ENCODE measurements at regions not wholly inside any gene's neighbourhood (a gene's known extent, or its start where the extent isn't known, plus 50 kb on each side); places are given as distances from the start of the nearest gene placed in this dataset.
A peak's percentile ranks its signal among the peaks of the same experiment; 100 is the strongest.

DNA sequence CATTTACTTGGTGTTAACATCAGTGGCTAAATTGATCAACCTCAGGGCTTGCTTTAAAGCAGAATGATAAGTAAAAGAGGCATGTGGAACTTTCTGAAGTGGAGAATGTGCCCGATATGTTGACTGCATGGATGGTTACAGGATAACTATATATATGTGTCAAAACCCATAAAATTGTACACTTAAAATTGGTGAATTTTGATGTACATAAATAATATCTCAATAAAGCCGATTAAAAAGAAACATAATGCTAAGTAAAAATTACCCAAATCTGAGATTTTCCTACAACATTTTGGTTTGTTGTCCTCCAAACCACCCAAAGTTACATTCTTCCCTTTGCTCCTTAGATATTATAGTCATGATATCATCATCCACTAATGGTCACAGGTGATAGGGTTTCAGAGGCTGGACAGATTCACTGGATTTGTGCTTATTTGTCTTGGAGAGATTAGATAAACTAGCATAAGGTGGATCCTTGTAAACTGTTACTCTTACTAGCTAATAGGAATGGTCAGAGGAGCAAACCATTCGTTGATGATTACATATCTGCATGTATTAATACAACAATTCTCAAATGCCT lies 119.7 kb upstream of the RPS23 start:
- DNase-seq, result no peak

DNA sequence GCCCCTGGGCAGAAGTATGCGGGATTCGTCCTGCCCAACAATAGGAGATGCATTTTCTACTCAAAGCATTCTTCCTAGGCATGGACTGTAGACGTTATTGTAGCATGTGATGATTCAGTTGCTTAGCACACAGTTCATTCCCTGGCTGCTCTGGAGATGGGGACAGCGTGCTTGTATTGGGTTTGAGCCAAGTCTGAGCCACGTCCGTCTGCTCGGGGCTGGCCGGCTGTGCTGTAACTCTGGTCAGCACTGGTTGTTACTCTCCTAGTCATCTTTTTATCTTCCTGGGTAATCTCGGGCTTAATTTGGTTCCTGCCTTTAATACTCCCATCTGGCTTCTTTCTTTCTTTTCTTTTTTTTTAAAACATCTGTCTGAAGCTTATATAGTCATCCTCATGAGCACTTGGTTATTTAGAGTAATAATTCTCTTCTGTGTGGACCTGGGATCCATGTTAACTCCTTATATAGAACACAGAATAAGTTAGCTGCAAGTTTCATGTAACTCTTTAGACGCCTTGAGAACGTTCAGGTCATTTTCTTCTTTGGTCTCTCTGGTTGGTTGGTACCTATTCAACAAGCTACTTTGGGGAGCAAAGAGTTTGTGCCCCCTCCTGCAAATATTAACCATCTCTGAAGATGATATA lies 118.8 kb upstream of the RPS23 start:
- DNase-seq, result peak; percentile 87

GRCh38 chr5:82396396-82396795 lies 118.2 kb upstream of the RPS23 start:
- DNase-seq, result no peak

- DNase-seq, result no peak
These were observed 115.8 kb upstream of the RPS23 start for GRCh38 chr5:82393951-82394350.

GRCh38 chr5:82390088-82390487 lies 111.9 kb upstream of the RPS23 start:
- no peak for DNase-seq

GRCh38 chr5:82389347-82389746 lies 111.2 kb upstream of the RPS23 start:
- no peak for DNase-seq

GRCh38 chr5:82388181-82388580 lies 110.0 kb upstream of the RPS23 start:
- DNase-seq, result no peak

DNA sequence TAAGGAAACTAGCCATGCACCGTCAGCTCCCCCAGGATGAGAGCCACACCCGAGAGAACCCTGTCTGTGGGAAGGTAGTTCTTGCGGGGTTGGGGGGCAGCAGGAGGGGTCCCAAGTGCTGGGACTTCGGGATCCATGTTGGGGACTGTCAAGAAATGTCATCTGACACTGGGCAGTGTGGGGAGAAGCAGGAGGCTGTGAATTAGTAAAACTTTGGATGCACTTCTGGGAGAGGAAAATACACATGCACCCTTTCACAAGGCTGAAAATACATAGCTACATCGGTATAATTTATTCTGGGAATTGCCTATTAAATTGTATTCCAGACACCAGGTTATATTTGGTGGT lies 109.6 kb upstream of the RPS23 start:
- DNase-seq, result no peak

DNA sequence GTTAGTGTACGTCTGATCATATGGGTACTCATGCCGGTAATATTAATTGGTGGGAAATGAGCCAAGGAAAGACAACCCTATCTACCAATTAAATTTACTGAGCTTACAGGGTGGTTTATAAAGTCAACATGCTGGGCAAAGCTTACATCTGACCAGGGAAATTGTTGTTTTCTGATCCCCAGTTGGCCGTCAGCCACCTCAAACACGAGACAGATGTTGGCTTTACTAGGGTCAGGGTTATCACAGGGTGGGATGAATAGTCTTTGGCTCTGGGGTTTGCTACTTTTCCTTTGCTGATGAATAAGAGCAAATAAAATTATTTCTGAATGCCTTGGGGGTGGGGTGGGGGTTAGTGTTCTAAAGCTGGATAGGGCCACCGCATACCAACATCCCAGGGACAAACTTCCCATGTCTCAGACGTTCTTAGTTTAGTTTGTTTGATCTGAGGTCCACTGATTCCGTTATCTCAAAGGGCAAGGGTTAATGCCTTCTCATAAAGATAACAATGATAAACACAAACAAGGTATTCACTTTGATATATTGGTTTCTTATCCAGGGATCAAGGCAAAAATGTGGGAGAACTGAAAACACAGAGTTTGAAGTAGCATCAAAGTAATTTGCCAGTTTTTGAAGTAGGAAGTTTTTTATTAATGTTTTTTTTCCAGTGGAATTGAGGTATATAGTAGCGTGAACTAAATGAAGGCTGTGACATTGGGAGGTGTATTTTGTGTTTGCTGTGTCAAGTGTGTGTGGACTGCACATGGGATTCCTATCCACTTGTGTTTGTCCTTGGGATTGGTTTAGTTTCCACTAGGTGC lies 109.1 kb upstream of the RPS23 start:
- no peak for DNase-seq

- DNase-seq, result no peak
These were observed 108.4 kb upstream of the RPS23 start for GRCh38 chr5:82386576-82386975.

DNA sequence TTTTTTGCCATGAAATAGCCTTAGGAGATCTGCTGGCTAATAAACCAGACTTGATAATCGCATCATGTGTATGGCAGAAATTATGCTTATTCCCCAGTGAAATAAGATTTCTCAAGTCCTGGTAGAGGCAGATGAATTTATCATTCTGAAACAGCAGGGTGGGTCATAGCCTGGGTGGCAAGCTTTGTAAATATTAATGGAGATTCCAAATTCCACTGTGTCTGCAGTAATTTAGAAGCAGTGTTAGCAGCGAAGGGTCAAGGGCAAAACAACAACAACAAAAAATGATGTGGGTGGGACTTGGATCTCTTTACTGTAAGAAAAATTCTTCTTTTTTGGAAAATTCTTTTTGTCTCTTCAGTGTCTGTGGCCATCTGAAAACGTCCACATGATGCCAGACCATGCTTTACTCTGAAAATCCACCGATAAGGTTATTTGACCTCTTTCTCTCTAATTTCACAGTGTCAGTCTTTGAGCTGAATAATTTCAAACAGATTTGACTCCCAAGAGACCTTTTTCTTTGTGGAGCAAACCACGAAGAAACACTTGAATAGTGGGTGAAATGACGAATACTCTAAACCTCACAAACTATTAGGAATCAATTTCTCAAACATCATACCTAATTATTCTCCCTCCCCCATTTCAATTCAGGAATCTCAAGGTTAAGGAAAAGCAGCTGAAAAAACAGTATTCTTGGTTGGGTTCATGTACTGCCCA lies 106.0 kb upstream of the RPS23 start:
- DNase-seq, result no peak

- no peak for DNase-seq
These were observed 103.4 kb upstream of the RPS23 start for GRCh38 chr5:82381591-82381990.

DNA sequence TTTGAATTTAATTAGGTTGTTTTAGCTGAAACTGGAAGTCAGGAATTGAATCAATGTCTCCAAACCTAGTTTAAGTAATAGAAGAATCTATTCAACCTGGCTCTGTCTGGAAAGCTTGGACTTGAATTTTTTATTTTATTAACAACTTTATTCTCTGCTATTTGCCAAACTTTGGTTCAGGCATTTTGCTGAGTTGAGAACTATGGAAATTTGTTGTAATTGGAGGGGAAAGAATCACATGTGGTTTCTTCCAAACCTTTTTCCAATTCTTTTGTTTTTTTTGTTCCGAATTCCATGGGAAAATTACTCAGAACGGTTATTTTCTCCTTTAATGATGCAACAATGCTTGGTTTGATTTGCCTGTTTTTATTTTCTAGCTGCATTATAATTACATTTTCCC lies 98.2 kb upstream of the RPS23 start:
- no peak for DNase-seq

DNA sequence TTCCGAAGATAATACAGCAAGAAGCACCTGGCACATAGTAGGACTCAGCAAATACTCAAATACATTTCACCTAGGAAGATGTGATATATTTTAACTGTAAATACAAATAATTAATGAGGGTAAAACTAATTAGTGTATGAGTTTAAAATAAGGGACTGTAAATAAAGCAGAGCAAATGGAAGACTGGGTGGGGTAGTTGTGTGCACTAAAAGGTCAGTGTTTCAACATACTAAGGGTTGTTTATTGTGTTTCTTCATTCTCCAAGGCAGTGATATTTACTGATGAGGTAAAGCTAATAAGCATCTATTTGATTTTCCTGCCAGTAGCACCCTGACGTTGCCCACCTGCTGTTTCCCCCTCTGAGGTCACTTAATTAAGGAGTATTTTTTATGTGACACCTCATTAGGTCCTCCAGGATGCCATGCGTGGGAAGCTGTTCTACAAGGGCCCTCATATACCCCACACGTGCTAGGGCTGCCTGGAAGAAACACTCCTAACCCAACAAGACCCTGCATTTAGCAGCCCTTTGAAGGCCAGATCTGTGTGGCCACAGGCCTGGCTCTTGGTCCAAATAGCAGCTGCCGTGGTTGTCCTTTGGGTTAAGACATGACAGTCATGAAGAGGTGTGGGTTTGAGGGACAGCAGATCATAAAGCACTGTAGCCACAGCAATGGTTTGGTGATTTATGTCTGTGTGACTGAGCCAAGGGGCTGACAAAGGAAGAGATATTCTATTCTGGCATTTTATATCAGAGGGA lies 97.5 kb upstream of the RPS23 start:
- DNase-seq, result no peak

DNA sequence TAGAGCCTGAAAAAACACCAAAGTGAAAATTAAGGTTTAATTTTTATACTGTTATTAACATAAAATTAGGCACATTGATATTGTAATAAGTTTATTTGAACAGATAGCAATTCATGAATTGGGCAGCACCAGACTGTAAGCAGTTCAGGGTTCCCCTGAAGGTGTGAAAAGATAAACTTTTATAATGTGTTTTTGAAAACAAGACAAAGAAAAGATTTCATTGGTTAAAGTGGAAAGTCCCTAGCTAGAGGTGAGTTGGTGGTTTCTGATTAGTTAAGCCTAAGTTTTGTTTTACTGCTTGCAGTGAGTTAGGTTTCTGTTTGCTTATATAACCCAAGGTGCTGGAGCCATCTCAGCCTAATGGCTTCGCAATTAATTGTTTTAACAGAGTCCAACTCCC lies 96.5 kb upstream of the RPS23 start:
- no peak for DNase-seq

DNA sequence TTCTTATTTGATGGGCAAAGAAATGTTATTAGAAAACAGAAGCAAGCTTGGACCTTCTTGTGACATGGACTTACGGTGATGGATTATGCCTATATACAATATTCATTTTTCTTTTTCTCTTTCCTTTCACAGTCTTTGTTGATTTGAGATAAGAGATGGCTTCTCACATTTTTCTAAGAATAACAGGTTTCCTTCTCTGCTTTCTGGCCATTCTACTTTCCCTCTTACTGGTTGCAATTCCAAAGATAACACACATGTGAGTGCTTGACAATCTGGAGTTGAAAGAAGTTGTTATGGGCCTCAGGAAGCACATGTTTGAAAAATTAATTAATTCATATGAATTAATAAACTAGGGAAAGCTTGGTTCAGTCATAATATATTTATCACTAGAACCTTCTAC lies 89.8 kb upstream of the RPS23 start:
- DNase-seq, result no peak

GRCh38 chr5:82365744-82366228 lies 87.6 kb upstream of the RPS23 start:
- no peak for DNase-seq

DNA sequence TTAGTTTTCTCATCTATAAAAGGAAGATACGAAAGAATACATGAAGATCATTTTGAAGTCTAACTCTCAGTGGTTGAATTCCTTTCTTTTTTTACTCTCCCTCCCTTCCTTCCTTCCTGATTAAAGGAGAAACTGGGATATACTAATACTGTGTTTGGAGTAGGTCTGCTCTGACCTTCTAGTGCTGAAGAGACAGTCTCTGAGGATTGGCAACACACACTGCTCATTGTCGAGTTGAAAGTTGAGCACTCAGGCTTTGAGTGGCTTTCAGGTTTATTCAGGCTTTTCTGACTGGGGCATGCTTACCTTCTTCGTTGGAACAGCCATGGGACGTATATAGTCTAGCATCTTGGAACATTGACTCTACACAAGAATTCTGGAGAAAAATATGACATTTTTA lies 86.9 kb upstream of the RPS23 start:
- DNase-seq, result no peak

DNA sequence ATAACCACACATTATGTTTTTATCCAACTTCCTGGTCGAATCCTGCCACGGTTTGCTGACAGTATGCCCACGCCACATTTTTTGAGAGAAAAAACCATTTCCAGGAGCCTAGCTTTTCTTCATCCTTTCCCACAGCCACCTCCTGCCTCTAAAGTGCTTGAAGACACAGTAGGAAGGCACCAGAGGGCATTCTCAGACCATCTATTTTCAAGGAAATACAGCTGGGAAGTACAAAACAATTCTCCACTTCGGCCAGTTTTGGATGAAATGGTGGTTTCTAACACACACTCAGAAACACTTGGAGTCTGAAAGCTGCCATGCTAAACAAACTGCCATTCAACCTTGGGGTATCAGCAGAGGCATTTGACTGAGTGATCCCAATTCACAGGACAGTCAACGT lies 86.3 kb upstream of the RPS23 start:
- peak; percentile 55 for DNase-seq

DNA sequence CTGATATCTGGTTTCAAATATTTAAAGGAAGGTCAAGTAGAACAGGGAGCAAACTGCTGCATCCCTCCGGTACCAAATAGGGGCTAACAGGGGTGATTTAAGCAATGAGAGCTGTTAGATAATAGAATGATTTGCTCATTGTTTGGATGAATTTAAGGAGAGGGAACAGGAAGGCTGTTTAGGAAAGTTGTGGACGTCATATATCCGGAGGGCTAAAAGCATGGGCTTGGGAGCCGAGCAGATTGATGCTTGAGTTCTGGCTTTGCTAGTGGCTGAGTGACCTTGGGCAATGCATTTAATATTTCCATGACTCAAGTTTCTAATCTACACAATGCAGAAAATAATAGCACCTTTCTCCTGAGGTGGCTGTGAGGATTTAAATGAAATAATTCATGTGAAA lies 85.4 kb upstream of the RPS23 start:
- no peak for DNase-seq

DNA sequence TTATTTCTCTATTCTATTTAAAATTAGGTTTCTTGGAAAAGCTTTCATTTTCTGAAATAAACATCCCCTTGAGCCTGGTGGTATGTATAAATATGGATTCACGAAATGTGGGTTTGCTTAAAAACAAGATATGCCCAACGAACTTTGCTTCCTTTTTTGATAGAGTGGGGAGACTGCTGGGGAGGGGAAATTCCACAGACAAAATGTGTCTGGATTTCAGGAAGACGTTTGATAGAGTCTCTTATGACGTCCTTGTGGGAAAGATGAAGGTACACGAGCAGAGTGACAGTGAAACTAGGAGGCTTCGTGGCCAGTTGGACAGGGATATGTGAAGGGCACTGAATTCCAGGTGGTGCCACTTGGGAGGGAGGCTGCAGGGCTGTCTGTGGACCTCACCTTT lies 84.5 kb upstream of the RPS23 start:
- no peak for DNase-seq

GRCh38 chr5:82360022-82360421 lies 81.9 kb upstream of the RPS23 start:
- DNase-seq, result peak; percentile 39
